ENCODE measurements at regions not wholly inside any gene's neighbourhood (a gene's known extent, or its start where the extent isn't known, plus 50 kb on each side); places are given as distances from the start of the nearest gene placed in this dataset.

DNA sequence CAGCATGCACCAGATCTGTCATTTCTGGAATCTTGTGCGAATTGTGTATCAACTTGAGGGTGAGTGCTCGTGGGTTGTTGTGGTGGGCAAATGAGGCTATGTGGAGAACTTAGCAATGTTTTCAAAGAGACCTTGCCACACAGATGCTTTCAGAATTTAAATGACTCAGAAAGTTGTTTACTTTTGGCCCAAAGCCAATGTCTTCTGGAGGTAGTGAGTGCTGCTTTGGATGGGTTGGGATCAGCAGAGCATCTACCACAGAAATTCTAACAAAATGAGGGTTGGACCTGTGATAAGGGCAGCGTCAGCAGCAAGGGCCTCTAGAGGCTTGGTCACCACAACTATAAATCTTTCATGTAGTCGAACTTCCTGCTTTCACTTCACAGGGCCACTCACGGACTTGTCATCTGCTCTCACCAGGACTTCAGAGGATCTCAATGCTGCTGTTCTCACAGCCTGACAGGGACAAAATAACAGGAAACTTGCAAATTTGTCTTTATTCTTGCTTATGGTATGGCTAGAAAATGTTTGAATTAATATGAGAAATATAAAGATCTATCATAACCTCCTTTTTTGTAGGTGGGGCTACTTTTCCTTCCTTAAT, 111.4 kb downstream of the DACT1 start (continued):
- TF ChIP-seq, protein P1, sequence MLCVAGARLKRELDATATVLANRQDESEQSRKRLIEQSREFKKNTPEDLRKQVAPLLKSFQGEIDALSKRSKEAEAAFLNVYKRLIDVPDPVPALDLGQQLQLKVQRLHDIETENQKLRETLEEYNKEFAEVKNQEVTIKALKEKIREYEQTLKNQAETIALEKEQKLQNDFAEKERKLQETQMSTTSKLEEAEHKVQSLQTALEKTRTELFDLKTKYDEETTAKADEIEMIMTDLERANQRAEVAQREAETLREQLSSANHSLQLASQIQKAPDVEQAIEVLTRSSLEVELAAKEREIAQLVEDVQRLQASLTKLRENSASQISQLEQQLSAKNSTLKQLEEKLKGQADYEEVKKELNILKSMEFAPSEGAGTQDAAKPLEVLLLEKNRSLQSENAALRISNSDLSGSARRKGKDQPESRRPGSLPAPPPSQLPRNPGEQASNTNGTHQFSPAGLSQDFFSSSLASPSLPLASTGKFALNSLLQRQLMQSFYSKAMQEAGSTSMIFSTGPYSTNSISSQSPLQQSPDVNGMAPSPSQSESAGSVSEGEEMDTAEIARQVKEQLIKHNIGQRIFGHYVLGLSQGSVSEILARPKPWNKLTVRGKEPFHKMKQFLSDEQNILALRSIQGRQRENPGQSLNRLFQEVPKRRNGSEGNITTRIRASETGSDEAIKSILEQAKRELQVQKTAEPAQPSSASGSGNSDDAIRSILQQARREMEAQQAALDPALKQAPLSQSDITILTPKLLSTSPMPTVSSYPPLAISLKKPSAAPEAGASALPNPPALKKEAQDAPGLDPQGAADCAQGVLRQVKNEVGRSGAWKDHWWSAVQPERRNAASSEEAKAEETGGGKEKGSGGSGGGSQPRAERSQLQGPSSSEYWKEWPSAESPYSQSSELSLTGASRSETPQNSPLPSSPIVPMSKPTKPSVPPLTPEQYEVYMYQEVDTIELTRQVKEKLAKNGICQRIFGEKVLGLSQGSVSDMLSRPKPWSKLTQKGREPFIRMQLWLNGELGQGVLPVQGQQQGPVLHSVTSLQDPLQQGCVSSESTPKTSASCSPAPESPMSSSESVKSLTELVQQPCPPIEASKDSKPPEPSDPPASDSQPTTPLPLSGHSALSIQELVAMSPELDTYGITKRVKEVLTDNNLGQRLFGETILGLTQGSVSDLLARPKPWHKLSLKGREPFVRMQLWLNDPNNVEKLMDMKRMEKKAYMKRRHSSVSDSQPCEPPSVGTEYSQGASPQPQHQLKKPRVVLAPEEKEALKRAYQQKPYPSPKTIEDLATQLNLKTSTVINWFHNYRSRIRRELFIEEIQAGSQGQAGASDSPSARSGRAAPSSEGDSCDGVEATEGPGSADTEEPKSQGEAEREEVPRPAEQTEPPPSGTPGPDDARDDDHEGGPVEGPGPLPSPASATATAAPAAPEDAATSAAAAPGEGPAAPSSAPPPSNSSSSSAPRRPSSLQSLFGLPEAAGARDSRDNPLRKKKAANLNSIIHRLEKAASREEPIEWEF (IDR thresholded peaks at IDR 0.05; ENCODE audit: insufficient replicate concordance, low read depth, low read length): peak; percentile 54
- TF ChIP-seq BMI1 (IDR thresholded peaks at IDR 0.05; ENCODE audit: borderline replicate concordance) (peak; percentile 66; the same call in 1 of the 2 replicates), NBN (IDR thresholded peaks at IDR 0.05) (peak; percentile 86), E4F1 (IDR thresholded peaks at IDR 0.05; ENCODE audit: borderline replicate concordance, partially characterized antibody) (no peak), ZNF592 (IDR thresholded peaks at IDR 0.05) (peak; percentile 79; the same call in 1 of the 2 replicates), ZNF207 (IDR thresholded peaks at IDR 0.05; ENCODE audit: borderline replicate concordance) (no peak), DPF2 (IDR thresholded peaks at IDR 0.05) (peak; percentile 94), RAD21 (IDR thresholded peaks at IDR 0.05; ENCODE audit: insufficient read depth, low read depth, low read length) (no peak), BCL11A (IDR thresholded peaks at IDR 0.05; ENCODE audit: low read depth, low read length) (peak; percentile 94), BHLHE40 (IDR thresholded peaks at IDR 0.05; ENCODE audit: borderline replicate concordance in 1 of 2, low read depth in 2 of 2, low read length in 1 of 2) (peak; percentile 58 to 80), JUNB (IDR thresholded peaks at IDR 0.05) (peak; percentile 59), PAX5 (IDR thresholded peaks at IDR 0.05; ENCODE audit: borderline replicate concordance, low read depth, low read length) (peak; percentile 62; the same call in 1 of the 2 replicates), NR2F1 (conservative IDR thresholded peaks at IDR 0.05) (peak; percentile 80), HDAC2 (IDR thresholded peaks at IDR 0.05) (no peak), TCF12 (IDR thresholded peaks at IDR 0.05; ENCODE audit: low read depth, low read length) (peak; percentile 10; the same call in 1 of the 2 replicates), RUNX3 (IDR thresholded peaks at IDR 0.05; ENCODE audit: low read length) (peak; percentile 86), YY1 (IDR thresholded peaks at IDR 0.05; ENCODE audit: low read depth, low read length) (0 out of 2 replicates have a peak, but pooled peaks have one; percentile 10)
- TF ChIP-seq, protein P2, sequence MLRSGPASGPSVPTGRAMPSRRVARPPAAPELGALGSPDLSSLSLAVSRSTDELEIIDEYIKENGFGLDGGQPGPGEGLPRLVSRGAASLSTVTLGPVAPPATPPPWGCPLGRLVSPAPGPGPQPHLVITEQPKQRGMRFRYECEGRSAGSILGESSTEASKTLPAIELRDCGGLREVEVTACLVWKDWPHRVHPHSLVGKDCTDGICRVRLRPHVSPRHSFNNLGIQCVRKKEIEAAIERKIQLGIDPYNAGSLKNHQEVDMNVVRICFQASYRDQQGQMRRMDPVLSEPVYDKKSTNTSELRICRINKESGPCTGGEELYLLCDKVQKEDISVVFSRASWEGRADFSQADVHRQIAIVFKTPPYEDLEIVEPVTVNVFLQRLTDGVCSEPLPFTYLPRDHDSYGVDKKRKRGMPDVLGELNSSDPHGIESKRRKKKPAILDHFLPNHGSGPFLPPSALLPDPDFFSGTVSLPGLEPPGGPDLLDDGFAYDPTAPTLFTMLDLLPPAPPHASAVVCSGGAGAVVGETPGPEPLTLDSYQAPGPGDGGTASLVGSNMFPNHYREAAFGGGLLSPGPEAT (IDR thresholded peaks at IDR 0.05; ENCODE audit: low read depth): peak; percentile 89; the same call in 1 of the 2 replicates

Data from GM12878 (cell line).